HEK293 (cell line): ENCODE measurements at regions not wholly inside any gene's neighbourhood (a gene's known extent, or its start where the extent isn't known, plus 50 kb on each side); places are given as distances from the start of the nearest gene placed in this dataset.

Source experiments
- CTCF ChIA-PET: fragments of 350-600 bp; formaldehyde crosslinking; extraction: SDS; loops from one replicate; lab custom pipeline; 2021; ENCODE audit warnings: antibody characterized with exemption; lab: Yijun Ruan, JAX
- POLR2A ChIA-PET: fragments of 300-600 bp; formaldehyde crosslinking; extraction: SDS; loops from one replicate; lab custom pipeline; 2020; ENCODE audit warnings: antibody characterized with exemption, inconsistent platforms; lab: Yijun Ruan, JAX
- H3K27ac ChIP-seq: fragments of 200-500 bp; sonication (Bioruptor generic); 2 replicates; pipeline ENCODE4 v1.5.1; 2014; ENCODE audit warnings: low read depth, low read length, control low read depth, inconsistent platforms; ENCODE audit errors: extremely low read depth
- H3K36me3 ChIP-seq, 2 experiments: fragments of 200-500 bp in 1 of 2; sonication (Bioruptor generic) in 1 of 2; 1 replicate in 1 of 2; 2 replicates in 1 of 2; pipeline ENCODE4 v1.5.1; 2014 to 2017; ENCODE audit warnings: inconsistent platforms in 2 of 2, low read length in 2 of 2; ENCODE audit not compliant: control insufficient read depth in 2 of 2, insufficient read depth in 1 of 2
- H3K4me1 ChIP-seq: fragments of 200-500 bp; sonication (Bioruptor generic); 2 replicates; pipeline ENCODE4 v1.5.1; 2014; ENCODE audit warnings: mild to moderate bottlenecking, low read length, inconsistent platforms; ENCODE audit not compliant: control insufficient read depth, insufficient read depth
- H3K4me3 ChIP-seq: 2 replicates; pipeline ENCODE4 v1.5.1; 2011; ENCODE audit warnings: low read depth, mild to moderate bottlenecking, control low read depth, low read length, moderate library complexity
- H3K9me3 ChIP-seq: fragments of 200-500 bp; sonication (Bioruptor generic); 2 replicates; pipeline ENCODE4 v1.5.1; 2014; ENCODE audit warnings: low read depth, low read length, inconsistent platforms; ENCODE audit not compliant: control insufficient read depth, insufficient read depth
- BCL11B ChIP-seq: fragments of 450-650 bp; formaldehyde crosslinking; IDR thresholded peaks from 2 replicates; pipeline ENCODE4 v1.5.1; 2016; ENCODE audit warnings: low read depth, missing biosample characterization, missing genetic modification characterization
- BCL6B ChIP-seq: fragments of 450-650 bp; formaldehyde crosslinking; IDR thresholded peaks from 2 replicates; pipeline ENCODE4 v1.5.1; 2017; ENCODE audit warnings: missing biosample characterization, missing genetic modification characterization
- EGR2 ChIP-seq: fragments of 450-650 bp; formaldehyde crosslinking; IDR thresholded peaks from 2 replicates; pipeline ENCODE4 v1.5.1; 2016; ENCODE audit warnings: low read depth, missing biosample characterization, missing genetic modification characterization
- GFI1B ChIP-seq: fragments of 450-650 bp; formaldehyde crosslinking; IDR thresholded peaks from 2 replicates; pipeline ENCODE4 v1.5.1; 2016; ENCODE audit warnings: missing biosample characterization, missing genetic modification characterization
- KLF1 ChIP-seq: fragments of 450-650 bp; formaldehyde crosslinking; IDR thresholded peaks from 2 replicates; pipeline ENCODE4 v1.5.1; 2016; ENCODE audit warnings: missing biosample characterization, missing genetic modification characterization
- PBX3 ChIP-seq: sonication (generic); formaldehyde crosslinking; IDR thresholded peaks from 2 replicates; pipeline ENCODE4 v1.8.1; 2022; ENCODE audit warnings: mild to moderate bottlenecking, moderate library complexity, missing genetic modification reagents
- ZNF140 ChIP-seq: fragments of 450-650 bp; formaldehyde crosslinking; IDR thresholded peaks from 2 replicates; pipeline ENCODE4 v1.5.1; 2016; ENCODE audit warnings: missing biosample characterization, missing genetic modification characterization
- ZNF146 ChIP-seq: fragments of 450-650 bp; formaldehyde crosslinking; IDR thresholded peaks from 2 replicates; pipeline ENCODE4 v1.5.1; 2016; ENCODE audit warnings: missing biosample characterization, missing genetic modification characterization
- ZNF2 ChIP-seq: fragments of 450-650 bp; formaldehyde crosslinking; IDR thresholded peaks from 2 replicates; pipeline ENCODE4 v1.5.1; 2016; ENCODE audit warnings: missing biosample characterization, missing genetic modification characterization
- ZNF211 ChIP-seq: fragments of 450-650 bp; formaldehyde crosslinking; IDR thresholded peaks from 2 replicates; pipeline ENCODE4 v1.5.1; 2016; ENCODE audit warnings: low read depth, missing biosample characterization, missing genetic modification characterization
- ZNF366 ChIP-seq: fragments of 450-650 bp; formaldehyde crosslinking; conservative IDR thresholded peaks from 2 replicates; pipeline ENCODE4 v1.5.1; 2016; ENCODE audit warnings: missing biosample characterization, missing genetic modification characterization
- ZNF473 ChIP-seq: fragments of 450-650 bp; formaldehyde crosslinking; IDR thresholded peaks from 2 replicates; pipeline ENCODE4 v1.5.1; 2017; ENCODE audit warnings: missing biosample characterization, missing genetic modification characterization
- ZNF488 ChIP-seq: fragments of 450-650 bp; formaldehyde crosslinking; IDR thresholded peaks from 2 replicates; pipeline ENCODE4 v1.5.1; 2016; ENCODE audit warnings: missing biosample characterization, missing genetic modification characterization
- ZNF623 ChIP-seq: fragments of 450-650 bp; formaldehyde crosslinking; IDR thresholded peaks from 2 replicates; pipeline ENCODE4 v1.5.1; 2016; ENCODE audit warnings: missing biosample characterization, missing genetic modification characterization
- ZNF664 ChIP-seq: fragments of 450-650 bp; formaldehyde crosslinking; IDR thresholded peaks from 2 replicates; pipeline ENCODE4 v1.5.1; 2016; ENCODE audit warnings: missing biosample characterization, missing genetic modification characterization
- ZNF701 ChIP-seq: fragments of 450-650 bp; formaldehyde crosslinking; IDR thresholded peaks from 2 replicates; pipeline ENCODE4 v1.5.1; 2016; ENCODE audit warnings: missing biosample characterization, missing genetic modification characterization
- ZNF707 ChIP-seq: fragments of 450-650 bp; formaldehyde crosslinking; IDR thresholded peaks from 2 replicates; pipeline ENCODE4 v1.5.1; 2016; ENCODE audit warnings: missing biosample characterization, missing genetic modification characterization
- ZNF837 ChIP-seq: fragments of 450-650 bp; formaldehyde crosslinking; IDR thresholded peaks from 2 replicates; pipeline ENCODE4 v1.5.1; 2016; ENCODE audit warnings: missing biosample characterization, missing genetic modification characterization
- TF ChIP-seq, protein P1 (sequence below): fragments of 450-650 bp; formaldehyde crosslinking; IDR thresholded peaks from 2 replicates; pipeline ENCODE4 v1.5.1; 2017; ENCODE audit warnings: missing biosample characterization, missing genetic modification characterization
- TF ChIP-seq, protein P2 (sequence below): fragments of 450-650 bp; formaldehyde crosslinking; IDR thresholded peaks from 2 replicates; pipeline ENCODE4 v1.5.1; 2016; ENCODE audit warnings: missing biosample characterization, missing genetic modification characterization

DNA sequence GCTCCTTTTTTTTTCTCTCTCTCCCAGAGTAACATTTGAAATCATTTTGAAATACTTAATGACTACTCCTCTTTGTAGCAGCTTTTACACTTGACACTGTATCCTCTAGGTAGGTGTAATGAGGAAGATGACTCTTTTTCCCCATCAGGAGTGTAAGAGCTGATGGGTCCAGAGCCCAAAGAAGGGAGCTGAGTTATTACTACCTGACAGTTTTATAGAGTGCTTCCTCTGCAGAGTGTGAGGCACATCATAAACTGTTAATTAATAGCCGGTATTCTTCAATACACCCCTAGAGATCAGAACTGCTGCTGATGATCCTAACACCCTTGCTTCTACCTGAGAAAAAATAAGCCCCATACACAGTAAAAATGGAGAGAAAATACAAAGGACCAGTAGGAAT is 279.8 kb upstream of the SEMA3A start:
- ChIA-PET POLR2A (no interaction called here), CTCF (interaction anchor here (0.5 to 1.0 kb wide), 2 partner anchors 89 to 544 kb away, joined by 3 to 4 read pairs; no protein-coding TSS in a partner anchor)
- Histone ChIP-seq H3K4me3 (no peak overlapping the region), H3K36me3 (no peaks in the 10 kb centered on the region), H3K4me1 (no peaks in the 10 kb centered on the region), H3K9me3 (no peaks in the 10 kb centered on the region), H3K27ac (no peak overlapping the region)
- TF ChIP-seq ZNF701 (tag by site-specific recombination) (no peak), ZNF140 (tag by site-specific recombination) (no peak), ZNF211 (no peak), ZNF366 (tag by site-specific recombination) (no peak), ZNF146 (tag by site-specific recombination) (no peak), ZNF623 (tag by site-specific recombination) (no peak), ZNF664 (tag by site-specific recombination) (no peak), ZNF837 (no peak), KLF1 (tag by site-specific recombination) (no peak), GFI1B (tag by site-specific recombination) (no peak), ZNF473 (tag by site-specific recombination) (no peak), ZNF707 (no peak), ZNF488 (tag by site-specific recombination) (no peak)
- TF ChIP-seq, protein P1, sequence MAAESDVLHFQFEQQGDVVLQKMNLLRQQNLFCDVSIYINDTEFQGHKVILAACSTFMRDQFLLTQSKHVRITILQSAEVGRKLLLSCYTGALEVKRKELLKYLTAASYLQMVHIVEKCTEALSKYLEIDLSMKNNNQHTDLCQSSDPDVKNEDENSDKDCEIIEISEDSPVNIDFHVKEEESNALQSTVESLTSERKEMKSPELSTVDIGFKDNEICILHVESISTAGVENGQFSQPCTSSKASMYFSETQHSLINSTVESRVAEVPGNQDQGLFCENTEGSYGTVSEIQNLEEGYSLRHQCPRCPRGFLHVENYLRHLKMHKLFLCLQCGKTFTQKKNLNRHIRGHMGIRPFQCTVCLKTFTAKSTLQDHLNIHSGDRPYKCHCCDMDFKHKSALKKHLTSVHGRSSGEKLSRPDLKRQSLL = no peak
- TF ChIP-seq, protein P2, sequence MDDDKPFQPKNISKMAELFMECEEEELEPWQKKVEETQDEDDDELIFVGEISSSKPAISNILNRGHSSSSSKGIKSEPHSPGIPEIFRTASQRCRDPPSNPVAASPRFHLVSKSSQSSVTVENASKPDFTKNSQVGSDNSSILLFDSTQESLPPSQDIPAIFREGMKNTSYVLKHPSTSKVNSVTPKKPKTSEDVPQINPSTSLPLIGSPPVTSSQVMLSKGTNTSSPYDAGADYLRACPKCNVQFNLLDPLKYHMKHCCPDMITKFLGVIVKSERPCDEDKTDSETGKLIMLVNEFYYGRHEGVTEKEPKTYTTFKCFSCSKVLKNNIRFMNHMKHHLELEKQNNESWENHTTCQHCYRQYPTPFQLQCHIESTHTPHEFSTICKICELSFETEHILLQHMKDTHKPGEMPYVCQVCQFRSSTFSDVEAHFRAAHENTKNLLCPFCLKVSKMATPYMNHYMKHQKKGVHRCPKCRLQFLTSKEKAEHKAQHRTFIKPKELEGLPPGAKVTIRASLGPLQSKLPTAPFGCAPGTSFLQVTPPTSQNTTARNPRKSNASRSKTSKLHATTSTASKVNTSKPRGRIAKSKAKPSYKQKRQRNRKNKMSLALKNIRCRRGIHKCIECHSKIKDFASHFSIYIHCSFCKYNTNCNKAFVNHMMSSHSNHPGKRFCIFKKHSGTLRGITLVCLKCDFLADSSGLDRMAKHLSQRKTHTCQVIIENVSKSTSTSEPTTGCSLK (tag by site-specific recombination) = no peak

DNA sequence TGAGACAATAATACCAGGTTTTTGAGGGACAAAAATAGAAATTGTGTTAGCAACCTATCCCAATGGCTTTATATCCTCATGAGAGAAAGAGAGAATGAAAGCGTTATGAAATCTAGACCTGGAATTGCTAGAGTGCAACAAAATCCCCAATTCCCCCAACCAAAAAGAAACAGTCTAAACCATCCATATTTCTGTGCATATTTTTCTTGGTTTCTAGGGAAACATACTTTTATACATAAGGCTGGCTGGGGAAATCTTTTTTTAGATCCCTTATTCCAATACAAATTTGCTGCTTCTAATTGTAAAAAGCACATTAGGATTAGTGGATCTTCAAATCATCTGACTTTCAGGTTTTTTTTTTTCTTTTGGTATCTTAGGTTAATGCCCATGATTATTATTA is 277.0 kb upstream of the SEMA3A start:
- no peak overlapping the region for H3K27ac ChIP-seq
- no peaks in the 10 kb centered on the region for H3K4me1 ChIP-seq
- H3K36me3 ChIP-seq = no peaks in the 10 kb centered on the region
- POLR2A ChIA-PET = no interaction called here
- H3K9me3 ChIP-seq = no peaks in the 10 kb centered on the region
- no peak for TF ChIP-seq ZNF837
- TF ChIP-seq, protein P1 = no peak
- no peak for TF ChIP-seq ZNF2 (tag by site-specific recombination)
- TF ChIP-seq, protein P2 (tag by site-specific recombination) = no peak
- no peak for TF ChIP-seq BCL11B
- no peak for TF ChIP-seq EGR2 (tag by site-specific recombination)
- TF ChIP-seq PBX3 (CRISPR knock-in tag) = no peak
- no peak for TF ChIP-seq BCL6B (tag by site-specific recombination)
- H3K4me3 ChIP-seq = no peak overlapping the region
- CTCF ChIA-PET = no interaction called here
